Esophagus squamous epithelium (tissue), 5 donors: ENCODE measurements at regions not wholly inside any gene's neighbourhood (a gene's known extent, or its start where the extent isn't known, plus 50 kb on each side); places are given as distances from the start of the nearest gene placed in this dataset.

ENCODE experiments used
- DNase-seq: peaks from one replicate; lab custom pipeline; 2025; lab: John Stamatoyannopoulos, UW
- H3K27ac ChIP-seq, 4 donors: fragments of 200-600 bp; sonication (generic); one replicate each; pipeline ENCODE4 v1.5.1; 2016 to 2019; ENCODE audit warnings: mild to moderate bottlenecking in 1 of 4
- H3K27me3 ChIP-seq, 4 donors: fragments of 200-600 bp; sonication (generic); 1 replicate in 3 of 4; 2 replicates in 1 of 4; pipeline versions ENCODE4 v1.5.1 to v1.6.0; 2017 to 2021; ENCODE audit warnings: antibody characterized with exemption in 1 of 4
- H3K36me3 ChIP-seq, 3 donors: fragments of 200-600 bp; sonication (generic); one replicate each; pipeline ENCODE4 v1.5.1; 2016 to 2019
- H3K4me1 ChIP-seq, 3 donors: fragments of 200-600 bp; sonication (generic); one replicate each; pipeline ENCODE4 v1.5.1; 2017 to 2019
- H3K4me3 ChIP-seq, 4 donors: fragments of 200-600 bp; sonication (generic); 1 replicate in 3 of 4; 2 replicates in 1 of 4; pipeline ENCODE4 v1.5.1; 2016 to 2019; ENCODE audit warnings: mild to moderate bottlenecking in 2 of 4, moderate library complexity in 1 of 4
- H3K9me3 ChIP-seq, 3 donors: fragments of 200-600 bp; sonication (generic); one replicate each; pipeline ENCODE4 v1.5.1; 2016 to 2019
- CTCF ChIP-seq, 6 experiments: fragments of 450-650 bp in 4 of 6; fragments of 200-600 bp in 2 of 6; sonication (generic) in 2 of 6; IDR thresholded peaks; one replicate each; pipeline ENCODE4 v1.5.1; 2016 to 2019; ENCODE audit warnings: antibody characterized with exemption in 6 of 6, mild to moderate bottlenecking in 4 of 6, moderate library complexity in 4 of 6
- POLR2A ChIP-seq, 4 donors: fragments of 450-650 bp; IDR thresholded peaks; one replicate each; pipeline ENCODE4 v1.6.1; 2017; ENCODE audit warnings: antibody characterized with exemption in 4 of 4, mild to moderate bottlenecking in 4 of 4, moderate library complexity in 3 of 4
- WGBS, 2 donors: methylation state at CpG; one replicate each; pipeline ENCODE4 v1.1.5; 2018; 5-methylcytosine and 5-hydroxymethylcytosine counted together
- intact Hi-C: fragments of 100-400 bp; cut with DNase I; formaldehyde crosslinking; loops from one replicate; pipeline ENCODE4 v1.15.0; 2022
- donor health status: DM: yes; HTN: yes; CAD: no.

GRCh38 chr18:64974391-64975125 lies 776.3 kb upstream of the CDH7 start:
- TF ChIP-seq CTCF (IDR thresholded peaks at IDR 0.05) (no peak), POLR2A (IDR thresholded peaks at IDR 0.05) (no peak)
- no peak for DNase-seq
- intact Hi-C loops = no loop called here
- Histone ChIP-seq H3K27ac (no peak overlapping the region), H3K27me3 (no peaks in the 10 kb centered on the region), H3K36me3 (no peaks in the 10 kb centered on the region), H3K4me1 (no peaks in the 10 kb centered on the region), H3K4me3 (no peak overlapping the region), H3K9me3 (no peaks in the 10 kb centered on the region)
- 48 to 68% methylated on average over 8 of the region's 8 CpGs for WGBS, 2 donors

- Histone ChIP-seq H3K4me1 (no peaks in the 10 kb centered on the region), H3K27ac (no peak overlapping the region), H3K9me3 (no peaks in the 10 kb centered on the region), H3K4me3 (no peak overlapping the region), H3K36me3 (no peaks in the 10 kb centered on the region), H3K27me3 (no peaks in the 10 kb centered on the region)
- TF ChIP-seq POLR2A (IDR thresholded peaks at IDR 0.05) (no peak), CTCF (IDR thresholded peaks at IDR 0.05) (no peak)
- WGBS, 2 donors = 31 to 35% methylated on average over 2 of the region's 2 CpGs
- intact Hi-C loops = no loop called here
- no peak for DNase-seq
Measured at GRCh38 chr18:64972545-64972944, 778.3 kb upstream of the CDH7 start.

GRCh38 chr18:64966667-64967066 lies 784.1 kb upstream of the CDH7 start:
- Histone ChIP-seq H3K27ac (no peak overlapping the region), H3K36me3 (no peaks in the 10 kb centered on the region), H3K4me1 (no peaks in the 10 kb centered on the region), H3K9me3 (no peaks in the 10 kb centered on the region), H3K27me3 (no peaks in the 10 kb centered on the region), H3K4me3 (no peak overlapping the region)
- no peak for TF ChIP-seq CTCF (IDR thresholded peaks at IDR 0.05)
- no peak for TF ChIP-seq POLR2A (IDR thresholded peaks at IDR 0.05)
- intact Hi-C loops = no loop called here
- DNase-seq = no peak

GRCh38 chr18:64956465-64956864 lies 794.3 kb upstream of the CDH7 start:
- Histone ChIP-seq H3K9me3 (no peaks in the 10 kb centered on the region), H3K27me3 (no peaks in the 10 kb centered on the region), H3K4me3 (no peak overlapping the region), H3K36me3 (no peaks in the 10 kb centered on the region), H3K4me1 (no peaks in the 10 kb centered on the region), H3K27ac (no peak overlapping the region)
- 80 to 84% methylated on average over 3 of the region's 3 CpGs for WGBS, 2 donors
- intact Hi-C loops = no loop called here
- no peak for DNase-seq
- no peak for TF ChIP-seq CTCF (IDR thresholded peaks at IDR 0.05)
- TF ChIP-seq POLR2A (IDR thresholded peaks at IDR 0.05) = no peak

GRCh38 chr18:64949885-64950284 lies 800.9 kb upstream of the CDH7 start:
- intact Hi-C loops = no loop called here
- H3K36me3 ChIP-seq = no peaks in the 10 kb centered on the region
- no peak overlapping the region for H3K27ac ChIP-seq
- H3K4me1 ChIP-seq = no peaks in the 10 kb centered on the region
- peaks cover 0 to 14% (median 0%) of the 10 kb centered on the region in 3 donors for H3K9me3 ChIP-seq
- WGBS, 2 donors = 91 to 95% methylated on average over 4 of the region's 4 CpGs
- H3K4me3 ChIP-seq = no peak overlapping the region
- H3K27me3 ChIP-seq = no peaks in the 10 kb centered on the region
- TF ChIP-seq POLR2A (IDR thresholded peaks at IDR 0.05) (no peak), CTCF (IDR thresholded peaks at IDR 0.05) (no peak)
- DNase-seq = no peak
